ENCODE measurements at regions not wholly inside any gene's neighbourhood (a gene's known extent, or its start where the extent isn't known, plus 50 kb on each side); places are given as distances from the start of the nearest gene placed in this dataset.

DNA sequence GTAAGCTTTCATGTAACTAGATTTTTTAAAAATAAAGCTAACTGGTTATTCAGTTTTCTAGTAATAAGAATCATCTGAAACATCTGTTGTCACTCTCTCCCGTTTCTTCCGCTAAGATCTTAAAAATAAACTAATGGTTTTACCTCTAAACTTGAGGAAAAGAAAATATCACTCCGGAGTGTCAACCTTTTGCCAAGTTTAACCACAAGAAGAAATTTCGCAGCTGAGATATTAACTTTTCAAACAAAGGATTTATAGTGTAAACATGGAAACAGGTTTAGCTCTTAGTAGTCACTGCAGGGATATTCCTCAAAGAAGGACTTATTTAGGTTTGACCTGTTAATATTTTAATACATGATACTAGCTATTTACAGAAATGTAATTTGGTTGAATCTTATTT, 954.9 kb downstream of the ADGRL2 start:
- TF ChIP-seq, protein P1, sequence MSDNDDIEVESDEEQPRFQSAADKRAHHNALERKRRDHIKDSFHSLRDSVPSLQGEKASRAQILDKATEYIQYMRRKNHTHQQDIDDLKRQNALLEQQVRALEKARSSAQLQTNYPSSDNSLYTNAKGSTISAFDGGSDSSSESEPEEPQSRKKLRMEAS (IDR thresholded peaks at IDR 0.05): no peak
- no peak for TF ChIP-seq ZBTB7A (IDR thresholded peaks at IDR 0.05; ENCODE audit: low read depth)
- TF ChIP-seq, protein P2, sequence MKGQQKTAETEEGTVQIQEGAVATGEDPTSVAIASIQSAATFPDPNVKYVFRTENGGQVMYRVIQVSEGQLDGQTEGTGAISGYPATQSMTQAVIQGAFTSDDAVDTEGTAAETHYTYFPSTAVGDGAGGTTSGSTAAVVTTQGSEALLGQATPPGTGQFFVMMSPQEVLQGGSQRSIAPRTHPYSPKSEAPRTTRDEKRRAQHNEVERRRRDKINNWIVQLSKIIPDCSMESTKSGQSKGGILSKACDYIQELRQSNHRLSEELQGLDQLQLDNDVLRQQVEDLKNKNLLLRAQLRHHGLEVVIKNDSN (IDR thresholded peaks at IDR 0.05): no peak
- TF ChIP-seq YY1 (IDR thresholded peaks at IDR 0.05; ENCODE audit: low read depth): no peak
- TF ChIP-seq, protein P3, sequence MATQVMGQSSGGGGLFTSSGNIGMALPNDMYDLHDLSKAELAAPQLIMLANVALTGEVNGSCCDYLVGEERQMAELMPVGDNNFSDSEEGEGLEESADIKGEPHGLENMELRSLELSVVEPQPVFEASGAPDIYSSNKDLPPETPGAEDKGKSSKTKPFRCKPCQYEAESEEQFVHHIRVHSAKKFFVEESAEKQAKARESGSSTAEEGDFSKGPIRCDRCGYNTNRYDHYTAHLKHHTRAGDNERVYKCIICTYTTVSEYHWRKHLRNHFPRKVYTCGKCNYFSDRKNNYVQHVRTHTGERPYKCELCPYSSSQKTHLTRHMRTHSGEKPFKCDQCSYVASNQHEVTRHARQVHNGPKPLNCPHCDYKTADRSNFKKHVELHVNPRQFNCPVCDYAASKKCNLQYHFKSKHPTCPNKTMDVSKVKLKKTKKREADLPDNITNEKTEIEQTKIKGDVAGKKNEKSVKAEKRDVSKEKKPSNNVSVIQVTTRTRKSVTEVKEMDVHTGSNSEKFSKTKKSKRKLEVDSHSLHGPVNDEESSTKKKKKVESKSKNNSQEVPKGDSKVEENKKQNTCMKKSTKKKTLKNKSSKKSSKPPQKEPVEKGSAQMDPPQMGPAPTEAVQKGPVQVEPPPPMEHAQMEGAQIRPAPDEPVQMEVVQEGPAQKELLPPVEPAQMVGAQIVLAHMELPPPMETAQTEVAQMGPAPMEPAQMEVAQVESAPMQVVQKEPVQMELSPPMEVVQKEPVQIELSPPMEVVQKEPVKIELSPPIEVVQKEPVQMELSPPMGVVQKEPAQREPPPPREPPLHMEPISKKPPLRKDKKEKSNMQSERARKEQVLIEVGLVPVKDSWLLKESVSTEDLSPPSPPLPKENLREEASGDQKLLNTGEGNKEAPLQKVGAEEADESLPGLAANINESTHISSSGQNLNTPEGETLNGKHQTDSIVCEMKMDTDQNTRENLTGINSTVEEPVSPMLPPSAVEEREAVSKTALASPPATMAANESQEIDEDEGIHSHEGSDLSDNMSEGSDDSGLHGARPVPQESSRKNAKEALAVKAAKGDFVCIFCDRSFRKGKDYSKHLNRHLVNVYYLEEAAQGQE (IDR thresholded peaks at IDR 0.05; ENCODE audit: low read depth): no peak

DNA sequence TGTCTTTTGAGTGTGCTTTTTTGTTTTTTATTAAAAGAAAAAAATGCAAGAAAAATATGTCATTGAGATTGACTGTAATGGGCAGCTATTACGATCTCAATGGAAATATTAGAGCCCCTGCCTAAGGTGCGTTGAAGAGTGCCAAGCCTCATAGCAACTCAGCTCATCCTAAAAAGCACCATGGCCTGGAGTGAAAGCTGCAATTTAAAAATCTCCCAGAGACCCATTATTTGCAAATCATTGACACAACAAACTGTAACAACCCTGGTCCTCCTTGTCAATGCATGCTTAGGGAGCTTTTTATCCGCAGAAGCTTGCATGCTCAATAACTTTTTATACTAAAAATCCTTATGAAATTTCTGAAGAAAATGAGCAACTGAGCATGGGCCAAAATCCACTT, 954.5 kb downstream of the ADGRL2 start:
- no peak for TF ChIP-seq TCF12 (IDR thresholded peaks at IDR 0.05; ENCODE audit: low read depth)
- TF ChIP-seq FOXM1 (IDR thresholded peaks at IDR 0.05; ENCODE audit: borderline replicate concordance, low read depth): no peak
- no peak for TF ChIP-seq NFIC (IDR thresholded peaks at IDR 0.05)
- no peak for TF ChIP-seq YY1 (IDR thresholded peaks at IDR 0.05; ENCODE audit: low read depth)
- TF ChIP-seq ZBTB7A (IDR thresholded peaks at IDR 0.05; ENCODE audit: low read depth): no peak
- TF ChIP-seq CEBPB (IDR thresholded peaks at IDR 0.05): no peak
- no peak for TF ChIP-seq TEAD4 (IDR thresholded peaks at IDR 0.05)
- no peak for TF ChIP-seq RAD21 (IDR thresholded peaks at IDR 0.05; ENCODE audit: low read depth)
- TF ChIP-seq, protein P2 (IDR thresholded peaks at IDR 0.05): no peak
- TF ChIP-seq TAF1 (IDR thresholded peaks at IDR 0.05; ENCODE audit: low read depth): no peak

DNA sequence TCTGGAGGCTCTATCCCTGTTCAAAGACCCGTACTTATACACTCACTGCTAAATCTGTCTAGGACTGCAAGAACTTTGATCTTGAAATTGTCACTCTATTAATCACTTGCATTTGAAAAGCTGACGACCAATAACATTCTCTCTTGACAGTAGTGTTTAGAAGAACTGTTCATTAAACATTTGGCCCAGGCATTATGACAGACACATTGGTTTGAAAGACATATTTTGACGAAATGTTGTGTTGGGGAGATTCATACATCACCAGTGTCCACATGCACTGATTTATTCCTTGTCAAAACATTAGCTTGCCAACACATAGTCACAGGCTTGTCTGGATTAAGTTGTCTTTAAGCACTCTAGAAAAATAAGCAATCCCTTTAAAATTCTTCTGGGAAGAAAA, 951.3 kb downstream of the ADGRL2 start:
- TF ChIP-seq TEAD4 (IDR thresholded peaks at IDR 0.05) (no peak), CEBPB (IDR thresholded peaks at IDR 0.05) (no peak), CREB1 (IDR thresholded peaks at IDR 0.05; ENCODE audit: low read depth) (no peak), TCF12 (IDR thresholded peaks at IDR 0.05; ENCODE audit: low read depth) (no peak), TAF1 (IDR thresholded peaks at IDR 0.05; ENCODE audit: low read depth) (no peak), ZBTB7A (IDR thresholded peaks at IDR 0.05; ENCODE audit: low read depth) (no peak), RAD21 (IDR thresholded peaks at IDR 0.05; ENCODE audit: low read depth) (no peak), YY1 (IDR thresholded peaks at IDR 0.05; ENCODE audit: low read depth) (no peak), EGR1 (IDR thresholded peaks at IDR 0.05) (no peak), FOXM1 (IDR thresholded peaks at IDR 0.05; ENCODE audit: borderline replicate concordance, low read depth) (no peak), EP300 (IDR thresholded peaks at IDR 0.05; ENCODE audit: borderline replicate concordance) (no peak), NFIC (IDR thresholded peaks at IDR 0.05) (no peak)
- TF ChIP-seq, protein P2 (IDR thresholded peaks at IDR 0.05): no peak
- TF ChIP-seq, protein P3 (IDR thresholded peaks at IDR 0.05; ENCODE audit: low read depth): no peak
- TF ChIP-seq, protein P1 (IDR thresholded peaks at IDR 0.05): no peak

DNA sequence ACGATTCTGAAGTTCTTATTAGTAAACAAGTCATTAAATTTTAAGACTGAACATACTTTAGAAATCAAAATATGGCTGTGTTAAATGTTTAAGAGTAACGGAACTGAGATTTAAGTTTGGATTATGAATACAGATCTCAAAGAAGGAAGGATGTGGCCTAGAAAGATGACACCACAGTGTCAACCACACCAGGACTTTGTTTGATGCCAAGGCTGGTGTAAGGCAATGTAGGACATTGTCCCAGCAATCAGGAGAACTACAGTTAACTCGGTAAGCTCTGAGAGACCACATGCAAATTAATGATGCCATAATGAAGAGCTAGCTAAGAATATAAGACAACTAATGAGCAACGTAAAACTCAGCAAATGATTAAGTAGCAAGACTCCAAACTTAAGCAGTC, 932.9 kb downstream of the ADGRL2 start:
- TF ChIP-seq ZBTB7A (IDR thresholded peaks at IDR 0.05; ENCODE audit: low read depth) (no peak), YY1 (IDR thresholded peaks at IDR 0.05; ENCODE audit: low read depth) (no peak), RAD21 (IDR thresholded peaks at IDR 0.05; ENCODE audit: low read depth) (no peak), TCF12 (IDR thresholded peaks at IDR 0.05; ENCODE audit: low read depth) (no peak), TEAD4 (IDR thresholded peaks at IDR 0.05) (no peak), CEBPB (IDR thresholded peaks at IDR 0.05) (no peak), CREB1 (IDR thresholded peaks at IDR 0.05; ENCODE audit: low read depth) (no peak), FOXM1 (IDR thresholded peaks at IDR 0.05; ENCODE audit: borderline replicate concordance, low read depth) (no peak), EGR1 (IDR thresholded peaks at IDR 0.05) (no peak), TAF1 (IDR thresholded peaks at IDR 0.05; ENCODE audit: low read depth) (no peak), NFIC (IDR thresholded peaks at IDR 0.05) (no peak)
- TF ChIP-seq, protein P3 (IDR thresholded peaks at IDR 0.05; ENCODE audit: low read depth): no peak
- TF ChIP-seq, protein P1 (IDR thresholded peaks at IDR 0.05): no peak

Data from Ishikawa (cell line).